B cell (primary cell): ENCODE measurements at regions not wholly inside any gene's neighbourhood (a gene's known extent, or its start where the extent isn't known, plus 50 kb on each side); places are given as distances from the start of the nearest gene placed in this dataset.

Experiments used
- ATAC-seq: fragments of 200-7000 bp; cut with Tn5 transposase; one replicate; pipeline ENCODE4 v1.10.0; 2021; ENCODE audit warnings: low read depth, mild to moderate bottlenecking, moderate number of reproducible peaks, moderate library complexity
- CTCF ChIA-PET: fragments of 350-600 bp; sonication (Branson Sonifier 250); formaldehyde crosslinking; loops from one replicate; lab custom pipeline; 2021; ENCODE audit warnings: antibody characterized with exemption, inconsistent platforms; lab: Charles Lee
- POLR2A ChIA-PET: fragments of 350-600 bp; sonication (Branson Sonifier 250); formaldehyde crosslinking; loops from one replicate; lab custom pipeline; 2021; ENCODE audit warnings: antibody characterized with exemption; lab: Charles Lee
- DNase-seq: peaks from one replicate; pipeline ENCODE4 v3.0.0; 2013
- H2AFZ ChIP-seq: 2 replicates; pipeline ENCODE4 v1.6.1; 2012; ENCODE audit warnings: mild to moderate bottlenecking, low read depth, low read length; ENCODE audit not compliant: insufficient read depth, poor library complexity, severe bottlenecking
- H3K27ac ChIP-seq, 2 donors: 1 replicate in 1 of 2; 2 replicates in 1 of 2; pipeline ENCODE4 v1.5.1; 2012 to 2013; ENCODE audit warnings: low read length in 2 of 2, mild to moderate bottlenecking in 2 of 2, moderate library complexity in 1 of 2
- H3K27me3 ChIP-seq, 4 experiments: fragments of 200-600 bp in 1 of 4; sonication (generic) in 1 of 4; replicated peaks in 1 of 4; 1 replicate in 2 of 4; 2 replicates in 2 of 4; pipeline versions ENCODE4 v1.6.1 to v1.7.0; 2013 to 2016; ENCODE audit warnings: low read length in 3 of 4, mild to moderate bottlenecking in 2 of 4, mixed read lengths in 1 of 4, moderate library complexity in 1 of 4; ENCODE audit not compliant: insufficient read depth in 4 of 4, control insufficient read depth in 3 of 4; ENCODE audit errors: control extremely low read depth in 1 of 4
- H3K36me3 ChIP-seq, 2 experiments: replicated peaks in 1 of 2; 1 replicate in 1 of 2; 2 replicates in 1 of 2; pipeline versions ENCODE4 v1.6.1 to v1.7.1; 2013; ENCODE audit warnings: low read length in 1 of 2; ENCODE audit not compliant: insufficient read depth in 2 of 2, control insufficient read depth in 1 of 2; ENCODE audit errors: control extremely low read depth in 1 of 2, extremely low read depth in 1 of 2
- H3K4me1 ChIP-seq, 2 donors: fragments of 200-600 bp in 1 of 2; sonication (generic) in 1 of 2; 1 replicate in 1 of 2; 2 replicates in 1 of 2; pipeline versions ENCODE4 v1.5.1 to v1.6.1; 2013 to 2017; ENCODE audit warnings: low read length in 2 of 2; ENCODE audit not compliant: control insufficient read depth in 2 of 2, insufficient read depth in 2 of 2
- H3K4me2 ChIP-seq: replicated peaks from 2 replicates; pipeline ENCODE3; 2012; ENCODE audit warnings: mild to moderate bottlenecking, low read depth, low read length; ENCODE audit not compliant: poor library complexity, severe bottlenecking
- H3K4me3 ChIP-seq, 5 experiments: fragments of 200-600 bp in 1 of 5; sonication (generic) in 1 of 5; 1 replicate in 3 of 5; 2 replicates in 2 of 5; pipeline versions ENCODE4 v1.5.1 to v1.7.0; 2011 to 2016; ENCODE audit warnings: low read length in 4 of 5, mild to moderate bottlenecking in 4 of 5, low read depth in 2 of 5, control low read depth in 1 of 5, moderate library complexity in 1 of 5; ENCODE audit not compliant: insufficient read depth in 1 of 5; ENCODE audit errors: control extremely low read depth in 1 of 5, extremely low read depth in 1 of 5
- H3K79me2 ChIP-seq: fragments of 200-600 bp; sonication (generic); one replicate; pipeline ENCODE4 v1.6.0; 2016; ENCODE audit warnings: low read length; ENCODE audit not compliant: control insufficient read depth, insufficient read depth
- H3K9ac ChIP-seq: fragments of 200-600 bp; sonication (generic); 2 replicates; pipeline ENCODE4 v1.6.1; 2017; ENCODE audit warnings: mild to moderate bottlenecking, low read length, moderate library complexity
- H3K9me3 ChIP-seq, 3 donors: one replicate each; pipeline versions ENCODE4 v1.6.1 to v1.7.1; 2013; ENCODE audit warnings: low read length in 2 of 3; ENCODE audit not compliant: control insufficient read depth in 2 of 3, insufficient read depth in 1 of 3; ENCODE audit errors: control extremely low read depth in 1 of 3
- H4K20me1 ChIP-seq: 2 replicates; pipeline ENCODE4 v1.6.0; 2012; ENCODE audit warnings: mild to moderate bottlenecking, low read length; ENCODE audit not compliant: insufficient read depth, control insufficient read depth, poor library complexity, severe bottlenecking
- H3K27ac Mint-ChIP-seq: one replicate; pipeline ENCODE4 v1.8.0; 2021; ENCODE audit warnings: mixed read lengths
- H3K27me3 Mint-ChIP-seq: one replicate; pipeline ENCODE4 v1.8.0; 2021; ENCODE audit warnings: mixed read lengths
- H3K4me1 Mint-ChIP-seq: one replicate; pipeline ENCODE4 v1.8.0; 2021; ENCODE audit warnings: mixed read lengths
- H3K4me3 Mint-ChIP-seq: one replicate; pipeline ENCODE4 v1.8.0; 2021; ENCODE audit warnings: mixed read lengths
- H3K9me3 Mint-ChIP-seq: one replicate; pipeline ENCODE4 v1.8.0; 2022; ENCODE audit warnings: mixed read lengths; ENCODE audit not compliant: insufficient read depth
- CTCF ChIP-seq: fragments of 200-600 bp; IDR thresholded peaks from one replicate; pipeline ENCODE4 v1.8.0; 2022; ENCODE audit warnings: antibody characterized with exemption, mild to moderate bottlenecking
- EZH2 ChIP-seq: IDR thresholded peaks from 2 replicates; pipeline ENCODE4 v1.6.1; 2012; ENCODE audit warnings: borderline replicate concordance, low read depth, mild to moderate bottlenecking, moderate library complexity, low read length; ENCODE audit not compliant: insufficient read depth, poor library complexity, severe bottlenecking
- WGBS: methylation state at CpG from one replicate; pipeline ENCODE4 v1.1.5; 2013; ENCODE audit warnings: missing lambda C conversion rate; ENCODE audit not compliant: insufficient coverage; 5-methylcytosine and 5-hydroxymethylcytosine counted together
- intact Hi-C: fragments of 100-400 bp; cut with micrococcal nuclease; formaldehyde crosslinking; loops from one replicate; pipeline ENCODE4 v1.10.0; 2022

- no peak overlapping the region for H3K27ac ChIP-seq
- no peak overlapping the region for H2AFZ ChIP-seq
- H3K27me3 ChIP-seq: no peaks in the 10 kb centered on the region
These were observed 433.4 kb upstream of the IL12A start for GRCh38 chr3:159555205-159555604.

GRCh38 chr3:159559771-159560170 lies 428.9 kb upstream of the IL12A start:
- Mint-ChIP-seq H3K27me3 (no peaks in the 10 kb centered on the region), H3K4me3 (no peak overlapping the region), H3K4me1 (no peaks in the 10 kb centered on the region), H3K27ac (no peak overlapping the region), H3K9me3 (no peaks in the 10 kb centered on the region)
- no peaks in the 10 kb centered on the region for H3K79me2 ChIP-seq
- ATAC-seq (no peak), DNase-seq (no peak)
- no CpG with 5 or more reads among the region's 1 CpG for WGBS
- POLR2A ChIA-PET: no interaction called here
- intact Hi-C loops: no loop called here
- no peak overlapping the region for H3K9ac ChIP-seq
- TF ChIP-seq CTCF: no peak
- no peaks in the 10 kb centered on the region for H3K4me1 ChIP-seq
- no peaks in the 10 kb centered on the region for H3K9me3 ChIP-seq
- no peak overlapping the region for H3K4me2 ChIP-seq
- no peak overlapping the region for H2AFZ ChIP-seq
- H3K27ac ChIP-seq: no peak overlapping the region
- CTCF ChIA-PET: no interaction called here
- H4K20me1 ChIP-seq: no peaks in the 10 kb centered on the region
- H3K36me3 ChIP-seq: no peaks in the 10 kb centered on the region
- H3K4me3 ChIP-seq: no peak overlapping the region
- no peaks in the 10 kb centered on the region for H3K27me3 ChIP-seq

More at GRCh38 chr3:159555205-159555604, 433.4 kb upstream of the IL12A start:
- Histone ChIP-seq H3K9me3 (no peaks in the 10 kb centered on the region), H3K4me1 (no peaks in the 10 kb centered on the region), H4K20me1 (no peaks in the 10 kb centered on the region), H3K4me2 (no peak overlapping the region), H3K79me2 (no peaks in the 10 kb centered on the region), H3K4me3 (no peak overlapping the region), H3K9ac (no peak overlapping the region), H3K36me3 (no peaks in the 10 kb centered on the region)
- ChIA-PET POLR2A (no interaction called here), CTCF (no interaction called here)
- no peak for DNase-seq
- no peak for TF ChIP-seq EZH2
- no peak for TF ChIP-seq CTCF
- no peak for ATAC-seq
- intact Hi-C loops: no loop called here
- no peaks in the 10 kb centered on the region for H3K4me1 Mint-ChIP-seq
- H3K27ac Mint-ChIP-seq: no peak overlapping the region
- no peaks in the 10 kb centered on the region for H3K9me3 Mint-ChIP-seq
- H3K4me3 Mint-ChIP-seq: no peak overlapping the region
- H3K27me3 Mint-ChIP-seq: no peaks in the 10 kb centered on the region
